HL-60/S4 treated with retinoic acid at 250 ng/mL for 4 days and 3 days (cell line): ENCODE measurements at regions not wholly inside any gene's neighbourhood (a gene's known extent, or its start where the extent isn't known, plus 50 kb on each side); places are given as distances from the start of the nearest gene placed in this dataset.

Experiments
- in situ Hi-C: fragments of 300-500 bp; cut with MboI; formaldehyde crosslinking; loops from 2 replicates; pipeline ENCODE4 v1.7.0; 2022; ENCODE audit warnings: low sequenced_read_pairs

GRCh38 chr13:26899202-26899601 lies 138.6 kb upstream of the GPR12 start:
- in situ Hi-C loops, result no loop called here

GRCh38 chr13:26897706-26898550 lies 137.3 kb upstream of the GPR12 start:
- in situ Hi-C loops, result no loop called here

GRCh38 chr13:26896986-26897668 lies 136.5 kb upstream of the GPR12 start:
- in situ Hi-C loops, result no loop called here

DNA sequence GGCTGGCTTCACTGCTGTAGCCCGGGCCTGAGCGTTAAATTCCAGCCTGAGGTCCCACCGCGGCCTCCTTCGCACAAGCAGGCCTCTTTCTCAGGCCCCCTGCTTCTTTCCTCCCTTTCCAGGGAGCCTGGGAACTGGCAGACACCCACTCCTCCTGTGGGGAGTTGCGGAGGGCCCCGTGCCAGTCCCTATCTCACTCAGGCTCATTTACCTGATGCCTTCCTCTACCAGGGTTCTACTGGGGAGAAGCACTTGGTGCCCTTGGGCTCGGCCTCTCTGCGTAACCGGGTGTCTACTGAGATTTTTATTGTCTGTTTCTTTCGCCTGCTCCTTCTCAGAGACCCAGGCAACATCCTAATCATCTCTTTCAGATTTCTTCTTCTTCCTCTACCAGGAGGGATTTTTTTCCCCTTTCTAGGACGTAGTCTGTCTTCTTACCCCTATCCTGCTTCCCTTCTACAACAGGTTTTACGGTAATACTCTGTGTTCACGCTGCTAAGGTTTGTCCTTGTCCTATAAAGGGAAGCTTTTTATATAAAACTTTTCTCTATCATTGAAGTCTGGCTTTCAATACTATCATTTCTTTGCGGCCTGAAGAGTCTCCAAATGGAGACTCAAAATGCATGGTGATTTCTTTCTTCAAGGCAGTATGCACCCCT lies 135.4 kb upstream of the GPR12 start:
- in situ Hi-C loops, result no loop called here

- in situ Hi-C loops, result no loop called here
Measured at GRCh38 chr13:26895081-26895807, 134.7 kb upstream of the GPR12 start.

- in situ Hi-C loops, result no loop called here
Measured at GRCh38 chr13:26888632-26889031, 128.0 kb upstream of the GPR12 start.

- in situ Hi-C loops, result no loop called here
Measured at GRCh38 chr13:26887594-26887993, 127.0 kb upstream of the GPR12 start.

DNA sequence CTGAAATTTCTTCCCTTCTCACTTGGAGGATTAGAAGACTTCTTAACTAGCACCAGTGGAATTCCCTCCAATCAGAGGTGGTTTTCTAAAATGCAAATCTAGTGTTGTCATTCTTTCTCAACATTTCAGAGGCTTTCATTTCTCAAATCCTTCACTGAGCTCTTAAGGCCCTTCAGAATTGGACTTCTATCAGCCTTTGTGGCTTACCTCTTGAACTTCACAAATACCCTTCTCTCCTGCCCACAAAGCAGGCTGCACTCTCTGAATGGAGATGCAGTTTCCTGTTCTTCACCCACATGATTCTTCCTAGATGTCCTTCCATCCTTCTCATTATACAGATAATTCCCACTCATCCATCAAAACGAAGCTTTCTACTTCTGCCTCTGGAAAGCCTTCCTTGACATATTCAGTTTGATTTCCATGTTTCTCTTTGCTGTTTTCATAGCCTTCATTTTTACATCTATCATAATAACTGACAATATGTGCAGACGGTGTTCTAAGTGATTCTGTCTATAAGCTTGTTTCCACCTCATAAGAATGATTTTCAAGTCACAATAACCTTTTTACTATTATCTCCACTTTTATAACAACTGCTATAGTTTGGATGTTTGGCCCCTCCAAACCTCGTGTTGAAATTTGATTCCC lies 123.1 kb upstream of the GPR12 start:
- in situ Hi-C loops, result no loop called here

DNA sequence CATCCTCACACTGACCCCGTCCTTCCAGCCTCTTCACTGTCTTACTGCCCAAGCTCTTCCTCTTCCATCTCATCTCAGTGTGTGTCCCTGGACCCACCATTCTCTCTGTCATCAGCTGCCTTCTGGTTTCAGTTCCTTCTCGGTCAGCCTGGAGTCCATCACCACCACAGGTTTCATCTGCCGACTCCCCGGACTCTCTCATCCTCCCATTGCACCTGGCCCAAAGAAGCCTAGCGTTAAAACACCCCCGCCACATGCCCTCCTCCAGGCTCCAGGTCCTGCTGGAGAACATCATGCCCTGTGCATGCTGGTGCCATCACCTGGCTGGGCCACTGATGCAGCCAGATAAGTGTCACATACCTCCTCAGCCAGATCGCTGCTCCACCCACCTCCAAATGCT lies 122.1 kb upstream of the GPR12 start:
- in situ Hi-C loops, result no loop called here

DNA sequence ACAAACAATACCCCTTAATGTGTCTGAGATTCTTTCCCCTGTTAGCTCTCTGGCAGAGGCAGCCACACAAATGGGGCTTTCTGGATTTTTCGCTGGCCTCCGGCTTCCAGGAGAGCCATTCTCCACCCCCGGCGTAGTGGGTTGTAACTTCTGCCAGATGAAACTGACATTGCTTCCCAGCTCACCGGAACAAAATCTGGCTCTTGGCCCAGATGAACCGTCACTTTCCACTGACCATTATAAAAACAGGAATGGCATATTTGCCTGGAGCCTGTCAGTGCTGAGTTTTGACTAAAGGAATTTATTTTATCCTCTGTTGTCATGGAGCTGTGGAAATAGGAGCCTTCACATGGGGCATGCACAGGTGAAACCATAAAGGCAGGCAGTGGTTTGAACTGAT lies 120.6 kb upstream of the GPR12 start:
- in situ Hi-C loops, result no loop called here

- in situ Hi-C loops, result no loop called here
Measured at GRCh38 chr13:26880735-26881134, 120.1 kb upstream of the GPR12 start.

DNA sequence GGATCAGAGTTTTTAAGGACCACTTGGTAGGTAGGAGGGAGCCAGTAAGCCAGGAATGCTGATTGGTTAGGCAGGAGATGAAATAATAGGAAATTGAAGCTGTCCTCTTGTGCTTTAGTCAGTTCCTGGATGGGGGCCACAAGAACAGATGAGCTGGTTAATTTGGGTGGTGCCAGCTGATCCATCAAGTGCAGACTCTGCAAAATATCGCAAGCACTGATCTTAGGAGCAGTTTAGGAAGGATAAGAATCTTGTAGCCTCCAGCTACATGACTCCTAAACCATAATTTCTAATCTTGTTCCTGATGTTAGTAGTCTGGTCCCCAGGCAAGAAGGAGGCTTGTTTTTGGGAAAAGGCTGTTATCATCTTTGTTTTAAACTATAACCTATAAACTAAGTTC lies 117.9 kb upstream of the GPR12 start:
- in situ Hi-C loops, result no loop called here

GRCh38 chr13:26873386-26873698 lies 112.8 kb upstream of the GPR12 start:
- in situ Hi-C loops, result no loop called here

DNA sequence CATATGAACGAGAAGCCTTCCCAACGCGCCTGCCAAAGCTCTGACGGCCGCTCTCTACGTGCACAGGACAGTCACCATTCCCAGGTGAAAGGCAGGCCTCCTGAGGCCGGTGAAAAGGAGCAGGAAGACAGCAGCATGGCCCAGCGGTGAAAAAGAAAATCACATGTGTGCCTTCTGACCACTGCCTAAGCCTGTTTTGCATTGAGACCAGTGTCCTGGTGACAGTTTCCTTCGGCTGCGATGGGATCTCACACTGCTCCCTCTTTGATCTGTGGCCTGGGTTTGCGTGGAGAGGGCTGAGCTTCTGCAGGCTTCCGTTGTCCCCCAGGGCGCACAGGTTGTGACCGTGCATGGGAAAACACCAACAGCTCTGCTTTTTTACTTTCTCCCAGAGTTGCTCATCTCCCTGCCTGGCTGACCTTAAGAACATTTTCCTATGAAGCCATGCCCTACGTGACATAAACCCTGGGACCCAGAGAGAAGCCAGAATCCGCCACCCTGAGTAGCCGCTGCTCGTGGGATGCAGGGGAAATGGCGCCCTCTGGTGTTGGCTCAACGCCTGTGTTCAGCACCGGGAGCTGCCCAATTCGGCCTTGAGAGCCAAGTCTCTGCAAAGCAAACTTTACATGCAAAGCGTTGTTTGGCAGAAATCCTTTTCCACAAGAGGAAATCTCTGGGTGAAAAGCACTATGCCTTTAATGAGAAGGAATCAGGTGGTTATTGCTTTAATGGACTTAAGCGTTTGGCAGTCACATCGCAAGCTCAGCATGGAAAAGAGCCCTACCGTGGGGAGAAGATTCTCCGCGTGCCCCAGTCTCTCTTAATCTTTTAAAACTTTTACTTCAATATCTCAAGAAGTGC lies 112.2 kb upstream of the GPR12 start:
- in situ Hi-C loops, result no loop called here

- in situ Hi-C loops, result no loop called here
Measured at GRCh38 chr13:26867451-26868091, 107.0 kb upstream of the GPR12 start.

- in situ Hi-C loops, result no loop called here
Measured at GRCh38 chr13:26864576-26864975, 104.0 kb upstream of the GPR12 start.

GRCh38 chr13:26861941-26862340 lies 101.4 kb upstream of the GPR12 start:
- in situ Hi-C loops, result no loop called here

- in situ Hi-C loops, result no loop called here
Measured at GRCh38 chr13:26855921-26856320, 95.3 kb upstream of the GPR12 start.

DNA sequence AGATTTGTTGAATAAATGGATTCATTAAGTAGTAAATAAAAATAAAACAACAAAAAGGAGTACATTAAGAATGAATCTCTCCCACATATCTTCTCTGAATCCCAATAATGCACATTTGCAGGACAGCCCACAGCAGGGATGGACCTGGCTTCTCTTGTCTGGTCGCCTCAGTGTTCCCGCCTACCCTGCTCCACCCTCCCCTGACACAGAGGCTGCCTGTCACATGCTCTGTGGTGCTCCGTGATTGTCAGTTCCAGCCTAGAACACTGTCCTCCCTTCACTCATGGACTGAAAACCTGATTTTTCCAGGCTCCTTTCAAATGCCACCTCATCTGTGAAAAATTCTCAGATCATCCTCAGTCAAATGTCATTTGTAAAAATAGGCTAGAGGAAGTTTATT lies 94.5 kb upstream of the GPR12 start:
- in situ Hi-C loops, result no loop called here

DNA sequence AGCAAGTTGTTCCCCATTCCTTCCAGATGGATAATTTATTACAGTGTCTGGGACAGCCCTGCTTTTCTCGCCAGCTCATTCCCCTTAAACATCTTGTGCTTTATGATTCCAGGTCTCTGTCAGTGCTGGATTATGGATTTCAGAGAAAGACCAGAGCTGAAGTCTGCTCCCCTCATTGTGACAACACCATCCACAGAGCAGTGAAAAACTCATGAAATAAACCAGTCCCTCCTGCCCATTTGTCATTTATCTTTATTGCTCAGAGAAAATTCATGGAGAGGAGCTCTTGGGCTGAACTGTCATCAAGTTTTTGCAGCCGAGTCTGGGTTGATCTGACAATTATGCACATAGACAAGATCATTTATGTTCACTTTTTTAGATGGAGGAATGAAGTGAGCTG lies 92.7 kb upstream of the GPR12 start:
- in situ Hi-C loops, result no loop called here
